ENCODE measurements at regions not wholly inside any gene's neighbourhood (a gene's known extent, or its start where the extent isn't known, plus 50 kb on each side); places are given as distances from the start of the nearest gene placed in this dataset.

GRCh38 chr18:77820472-77820871 is 570.8 kb downstream of the GALR1 start:
- no peak for TF ChIP-seq TAF1 (IDR thresholded peaks at IDR 0.05; ENCODE audit: borderline replicate concordance, insufficient read depth, low read length)
- TF ChIP-seq POLR2AphosphoS5 (IDR thresholded peaks at IDR 0.05; ENCODE audit: low read depth, low read length), result no peak
- TF ChIP-seq, protein P1, sequence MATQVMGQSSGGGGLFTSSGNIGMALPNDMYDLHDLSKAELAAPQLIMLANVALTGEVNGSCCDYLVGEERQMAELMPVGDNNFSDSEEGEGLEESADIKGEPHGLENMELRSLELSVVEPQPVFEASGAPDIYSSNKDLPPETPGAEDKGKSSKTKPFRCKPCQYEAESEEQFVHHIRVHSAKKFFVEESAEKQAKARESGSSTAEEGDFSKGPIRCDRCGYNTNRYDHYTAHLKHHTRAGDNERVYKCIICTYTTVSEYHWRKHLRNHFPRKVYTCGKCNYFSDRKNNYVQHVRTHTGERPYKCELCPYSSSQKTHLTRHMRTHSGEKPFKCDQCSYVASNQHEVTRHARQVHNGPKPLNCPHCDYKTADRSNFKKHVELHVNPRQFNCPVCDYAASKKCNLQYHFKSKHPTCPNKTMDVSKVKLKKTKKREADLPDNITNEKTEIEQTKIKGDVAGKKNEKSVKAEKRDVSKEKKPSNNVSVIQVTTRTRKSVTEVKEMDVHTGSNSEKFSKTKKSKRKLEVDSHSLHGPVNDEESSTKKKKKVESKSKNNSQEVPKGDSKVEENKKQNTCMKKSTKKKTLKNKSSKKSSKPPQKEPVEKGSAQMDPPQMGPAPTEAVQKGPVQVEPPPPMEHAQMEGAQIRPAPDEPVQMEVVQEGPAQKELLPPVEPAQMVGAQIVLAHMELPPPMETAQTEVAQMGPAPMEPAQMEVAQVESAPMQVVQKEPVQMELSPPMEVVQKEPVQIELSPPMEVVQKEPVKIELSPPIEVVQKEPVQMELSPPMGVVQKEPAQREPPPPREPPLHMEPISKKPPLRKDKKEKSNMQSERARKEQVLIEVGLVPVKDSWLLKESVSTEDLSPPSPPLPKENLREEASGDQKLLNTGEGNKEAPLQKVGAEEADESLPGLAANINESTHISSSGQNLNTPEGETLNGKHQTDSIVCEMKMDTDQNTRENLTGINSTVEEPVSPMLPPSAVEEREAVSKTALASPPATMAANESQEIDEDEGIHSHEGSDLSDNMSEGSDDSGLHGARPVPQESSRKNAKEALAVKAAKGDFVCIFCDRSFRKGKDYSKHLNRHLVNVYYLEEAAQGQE (IDR thresholded peaks at IDR 0.05; ENCODE audit: insufficient read depth in 1 of 2, low read depth in 2 of 2, low read length in 2 of 2), result no peak
- TF ChIP-seq SIN3A (IDR thresholded peaks at IDR 0.05; ENCODE audit: borderline replicate concordance, insufficient read depth, low read length), result no peak
